CD4-positive, alpha-beta T cell (primary cell): ENCODE measurements at regions not wholly inside any gene's neighbourhood (a gene's known extent, or its start where the extent isn't known, plus 50 kb on each side); places are given as distances from the start of the nearest gene placed in this dataset.

Source experiments
- ATAC-seq: fragments of 200-7000 bp; cut with Tn5 transposase; one replicate; pipeline ENCODE4 v1.10.0; 2022; ENCODE audit warnings: mild to moderate bottlenecking; ENCODE audit not compliant: poor library complexity
- CTCF ChIA-PET: fragments of 350-600 bp; sonication (Branson Sonifier 250); formaldehyde crosslinking; loops from one replicate; lab custom pipeline; 2021; ENCODE audit warnings: antibody characterized with exemption, inconsistent platforms; lab: Charles Lee
- POLR2A ChIA-PET: fragments of 350-600 bp; sonication (Branson Sonifier 250); formaldehyde crosslinking; loops from one replicate; lab custom pipeline; 2021; ENCODE audit warnings: antibody characterized with exemption, inconsistent platforms; lab: Charles Lee
- DNase-seq, 14 experiments: peaks; one replicate each; pipeline ENCODE4 v3.0.0-alpha.2; 2013 to 2020; ENCODE audit warnings: mixed read lengths in 2 of 14
- H3K27ac ChIP-seq, 2 donors: one replicate each; pipeline versions ENCODE4 v1.5.1 to v1.7.0; 2013; ENCODE audit warnings: low read length in 2 of 2, low read depth in 1 of 2, mild to moderate bottlenecking in 1 of 2
- H3K27me3 ChIP-seq, 2 experiments: 1 replicate in 1 of 2; 2 replicates in 1 of 2; pipeline versions ENCODE4 v1.6.1 to v1.7.0; 2013; ENCODE audit warnings: low read length in 2 of 2, control low read depth in 1 of 2, mild to moderate bottlenecking in 1 of 2, moderate library complexity in 1 of 2; ENCODE audit not compliant: insufficient read depth in 2 of 2, control insufficient read depth in 1 of 2
- H3K36me3 ChIP-seq: one replicate; pipeline ENCODE4 v1.6.1; 2013; ENCODE audit warnings: low read length, control low read depth; ENCODE audit not compliant: insufficient read depth
- H3K4me1 ChIP-seq: one replicate; pipeline ENCODE4 v1.6.1; 2013; ENCODE audit warnings: low read length, control low read depth; ENCODE audit not compliant: insufficient read depth
- H3K4me3 ChIP-seq: one replicate; pipeline ENCODE4 v1.5.1; 2013; ENCODE audit warnings: mild to moderate bottlenecking, low read length, moderate library complexity
- H3K9me3 ChIP-seq, 2 experiments: 1 replicate in 1 of 2; 2 replicates in 1 of 2; pipeline versions ENCODE4 v1.6.1 to v1.7.0; 2013; ENCODE audit warnings: low read length in 2 of 2, mild to moderate bottlenecking in 2 of 2, control low read depth in 1 of 2, moderate library complexity in 1 of 2; ENCODE audit not compliant: control insufficient read depth in 1 of 2, insufficient read depth in 1 of 2
- H3K27ac Mint-ChIP-seq: one replicate; pipeline ENCODE4 v1.8.0; 2020; ENCODE audit warnings: mixed read lengths
- H3K27me3 Mint-ChIP-seq: one replicate; pipeline ENCODE4 v1.8.0; 2021; ENCODE audit warnings: mixed read lengths
- H3K36me3 Mint-ChIP-seq: one replicate; pipeline ENCODE4 v1.8.0; 2021; ENCODE audit warnings: low read depth, mixed read lengths
- H3K4me1 Mint-ChIP-seq: one replicate; pipeline ENCODE4 v1.8.0; 2021; ENCODE audit warnings: low read depth, mixed read lengths
- H3K4me3 Mint-ChIP-seq: one replicate; pipeline ENCODE4 v1.8.0; 2020; ENCODE audit warnings: mild to moderate bottlenecking, mixed read lengths
- H3K9me3 Mint-ChIP-seq: one replicate; pipeline ENCODE4 v1.8.0; 2020; ENCODE audit warnings: mixed read lengths
- intact Hi-C, 2 experiments: fragments of 100-400 bp; cut with DNase I in 1 of 2; cut with micrococcal nuclease in 1 of 2; formaldehyde crosslinking; loops; one replicate each; pipeline versions ENCODE4 v1.15.1 to v1.9.0; 2023 to 2025; cut with DNase I, micrococcal nuclease
- TF ChIP-seq, protein P1 (sequence below): fragments of 200-600 bp; IDR thresholded peaks from one replicate; pipeline ENCODE4 v1.8.0; 2022; ENCODE audit warnings: antibody characterized with exemption, mild to moderate bottlenecking

GRCh38 chr9:106528158-106528557, 334.8 kb upstream of the ZNF462 start:
- H3K4me3 Mint-ChIP-seq, result no peak overlapping the region
- no peaks in the 10 kb centered on the region for H3K27me3 Mint-ChIP-seq
- intact Hi-C loops, result no loop called here
- no peak overlapping the region for H3K27ac Mint-ChIP-seq
- Histone ChIP-seq H3K4me1 (no peaks in the 10 kb centered on the region), H3K4me3 (no peak overlapping the region), H3K36me3 (no peaks in the 10 kb centered on the region), H3K9me3 (peaks cover 0 to 17% of the 10 kb centered on the region in 2 experiments), H3K27me3 (no peaks in the 10 kb centered on the region), H3K27ac (no peak overlapping the region)
- TF ChIP-seq, protein P1, sequence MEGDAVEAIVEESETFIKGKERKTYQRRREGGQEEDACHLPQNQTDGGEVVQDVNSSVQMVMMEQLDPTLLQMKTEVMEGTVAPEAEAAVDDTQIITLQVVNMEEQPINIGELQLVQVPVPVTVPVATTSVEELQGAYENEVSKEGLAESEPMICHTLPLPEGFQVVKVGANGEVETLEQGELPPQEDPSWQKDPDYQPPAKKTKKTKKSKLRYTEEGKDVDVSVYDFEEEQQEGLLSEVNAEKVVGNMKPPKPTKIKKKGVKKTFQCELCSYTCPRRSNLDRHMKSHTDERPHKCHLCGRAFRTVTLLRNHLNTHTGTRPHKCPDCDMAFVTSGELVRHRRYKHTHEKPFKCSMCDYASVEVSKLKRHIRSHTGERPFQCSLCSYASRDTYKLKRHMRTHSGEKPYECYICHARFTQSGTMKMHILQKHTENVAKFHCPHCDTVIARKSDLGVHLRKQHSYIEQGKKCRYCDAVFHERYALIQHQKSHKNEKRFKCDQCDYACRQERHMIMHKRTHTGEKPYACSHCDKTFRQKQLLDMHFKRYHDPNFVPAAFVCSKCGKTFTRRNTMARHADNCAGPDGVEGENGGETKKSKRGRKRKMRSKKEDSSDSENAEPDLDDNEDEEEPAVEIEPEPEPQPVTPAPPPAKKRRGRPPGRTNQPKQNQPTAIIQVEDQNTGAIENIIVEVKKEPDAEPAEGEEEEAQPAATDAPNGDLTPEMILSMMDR, result no peak
- DNase-seq, result no peak
- no peaks in the 10 kb centered on the region for H3K4me1 Mint-ChIP-seq
- H3K9me3 Mint-ChIP-seq, result peaks cover 2% of the 10 kb centered on the region
- ChIA-PET CTCF (no interaction called here), POLR2A (no interaction called here)
- ATAC-seq, result no peak
- H3K36me3 Mint-ChIP-seq, result no peaks in the 10 kb centered on the region

- Mint-ChIP-seq H3K36me3 (no peaks in the 10 kb centered on the region), H3K9me3 (peaks cover 2% of the 10 kb centered on the region), H3K4me3 (no peak overlapping the region), H3K27ac (no peak overlapping the region), H3K27me3 (no peaks in the 10 kb centered on the region), H3K4me1 (no peaks in the 10 kb centered on the region)
- ATAC-seq (no peak), DNase-seq (no peak)
- H3K36me3 ChIP-seq, result no peaks in the 10 kb centered on the region
- H3K9me3 ChIP-seq, result peaks cover 0 to 17% of the 10 kb centered on the region in 2 experiments
- H3K27ac ChIP-seq, result no peak overlapping the region
- H3K27me3 ChIP-seq, result no peaks in the 10 kb centered on the region
- TF ChIP-seq, protein P1, result no peak
- no peaks in the 10 kb centered on the region for H3K4me1 ChIP-seq
- no peak overlapping the region for H3K4me3 ChIP-seq
- ChIA-PET POLR2A (no interaction called here), CTCF (no interaction called here)
- intact Hi-C loops, result no loop called here
These were observed 333.4 kb upstream of the ZNF462 start for GRCh38 chr9:106529616-106530015.

GRCh38 chr9:106531491-106531890, 331.5 kb upstream of the ZNF462 start:
- no peaks in the 10 kb centered on the region for H3K36me3 Mint-ChIP-seq
- H3K9me3 ChIP-seq, result peaks cover 0 to 17% of the 10 kb centered on the region in 2 experiments
- no peak for DNase-seq
- no peaks in the 10 kb centered on the region for H3K4me1 Mint-ChIP-seq
- no peaks in the 10 kb centered on the region for H3K36me3 ChIP-seq
- intact Hi-C loops, result no loop called here
- TF ChIP-seq, protein P1, result no peak
- H3K27me3 ChIP-seq, result no peaks in the 10 kb centered on the region
- POLR2A ChIA-PET, result no interaction called here
- CTCF ChIA-PET, result no interaction called here
- no peaks in the 10 kb centered on the region for H3K4me1 ChIP-seq
- no peak for ATAC-seq
- H3K9me3 Mint-ChIP-seq, result peaks cover 2% of the 10 kb centered on the region
- H3K4me3 ChIP-seq, result no peak overlapping the region
- no peak overlapping the region for H3K27ac Mint-ChIP-seq
- H3K27me3 Mint-ChIP-seq, result no peaks in the 10 kb centered on the region
- no peak overlapping the region for H3K4me3 Mint-ChIP-seq
- no peak overlapping the region for H3K27ac ChIP-seq
